ENCODE measurements at regions not wholly inside any gene's neighbourhood (a gene's known extent, or its start where the extent isn't known, plus 50 kb on each side); places are given as distances from the start of the nearest gene placed in this dataset.

- Mint-ChIP-seq H3K4me3 (no peak overlapping the region), H3K27me3 (ENCODE audit: low read depth) (no peaks in the 10 kb centered on the region), H3K9me3 (no peaks in the 10 kb centered on the region), H3K27ac (no peak overlapping the region), H3K36me3 (ENCODE audit: low read depth) (no peaks in the 10 kb centered on the region), H3K4me1 (ENCODE audit: low read depth) (no peaks in the 10 kb centered on the region)
- CTCF ChIA-PET = no interaction called here
- DNase-seq = no peak
- intact Hi-C loops (cut with micrococcal nuclease) = no loop called here
Observed at GRCh38 chr4:23635468-23635867, 254.4 kb downstream of the PPARGC1A start.

- no peaks in the 10 kb centered on the region for H3K4me1 Mint-ChIP-seq (ENCODE audit: low read depth)
- peaks cover 1% of the 10 kb centered on the region for H3K9me3 Mint-ChIP-seq
Observed at GRCh38 chr4:23631255-23631950, 258.4 kb downstream of the PPARGC1A start.

GRCh38 chr4:23630110-23630509, 259.7 kb downstream of the PPARGC1A start:
- Mint-ChIP-seq H3K36me3 (ENCODE audit: low read depth) (no peaks in the 10 kb centered on the region), H3K27me3 (ENCODE audit: low read depth) (no peaks in the 10 kb centered on the region), H3K27ac (no peak overlapping the region), H3K9me3 (peaks cover 2% of the 10 kb centered on the region), H3K4me3 (no peak overlapping the region), H3K4me1 (ENCODE audit: low read depth) (no peaks in the 10 kb centered on the region)
- CTCF ChIA-PET = no interaction called here
- DNase-seq = no peak
- intact Hi-C loops (cut with micrococcal nuclease) = no loop called here

More at GRCh38 chr4:23631255-23631950, 258.4 kb downstream of the PPARGC1A start:
- no peaks in the 10 kb centered on the region for H3K27me3 Mint-ChIP-seq (ENCODE audit: low read depth)
- CTCF ChIA-PET = no interaction called here
- no peak overlapping the region for H3K4me3 Mint-ChIP-seq
- intact Hi-C loops (cut with micrococcal nuclease) = no loop called here
- H3K36me3 Mint-ChIP-seq (ENCODE audit: low read depth) = no peaks in the 10 kb centered on the region
- H3K27ac Mint-ChIP-seq = no peak overlapping the region
- no peak for DNase-seq

- H3K27me3 Mint-ChIP-seq (ENCODE audit: low read depth) = no peaks in the 10 kb centered on the region
- H3K9me3 Mint-ChIP-seq = peaks cover 7% of the 10 kb centered on the region
- H3K27ac Mint-ChIP-seq = no peak overlapping the region
- no peaks in the 10 kb centered on the region for H3K36me3 Mint-ChIP-seq (ENCODE audit: low read depth)
- DNase-seq = no peak
- H3K4me3 Mint-ChIP-seq = no peak overlapping the region
- no peaks in the 10 kb centered on the region for H3K4me1 Mint-ChIP-seq (ENCODE audit: low read depth)
- intact Hi-C loops (cut with micrococcal nuclease) = no loop called here
- CTCF ChIA-PET = no interaction called here
Observed at GRCh38 chr4:23629421-23629820, 260.4 kb downstream of the PPARGC1A start.

- intact Hi-C loops (cut with micrococcal nuclease) = loop anchor here (5.0 kb wide), 2 partner anchors 282 to 477 kb away; no protein-coding TSS in a partner anchor
- DNase-seq = no peak
- Mint-ChIP-seq H3K27ac (no peak overlapping the region), H3K36me3 (ENCODE audit: low read depth) (no peaks in the 10 kb centered on the region), H3K27me3 (ENCODE audit: low read depth) (no peaks in the 10 kb centered on the region), H3K4me3 (no peak overlapping the region), H3K4me1 (ENCODE audit: low read depth) (no peaks in the 10 kb centered on the region), H3K9me3 (no peaks in the 10 kb centered on the region)
- CTCF ChIA-PET = no interaction called here
Observed at GRCh38 chr4:23614284-23614892, 275.5 kb downstream of the PPARGC1A start.

GRCh38 chr4:23613782-23614181, 276.1 kb downstream of the PPARGC1A start:
- CTCF ChIA-PET = no interaction called here

GRCh38 chr4:23602720-23603119, 287.1 kb downstream of the PPARGC1A start:
- Mint-ChIP-seq H3K27ac (no peak overlapping the region), H3K36me3 (ENCODE audit: low read depth) (no peaks in the 10 kb centered on the region), H3K4me3 (no peak overlapping the region), H3K9me3 (peaks cover 2% of the 10 kb centered on the region), H3K4me1 (ENCODE audit: low read depth) (no peaks in the 10 kb centered on the region), H3K27me3 (ENCODE audit: low read depth) (no peaks in the 10 kb centered on the region)
- DNase-seq = no peak
- intact Hi-C loops (cut with micrococcal nuclease) = no loop called here
- CTCF ChIA-PET = no interaction called here

More at GRCh38 chr4:23613782-23614181, 276.1 kb downstream of the PPARGC1A start:
- H3K27ac Mint-ChIP-seq = no peak overlapping the region
- DNase-seq = no peak
- no peaks in the 10 kb centered on the region for H3K27me3 Mint-ChIP-seq (ENCODE audit: low read depth)
- H3K4me1 Mint-ChIP-seq (ENCODE audit: low read depth) = no peaks in the 10 kb centered on the region
- H3K4me3 Mint-ChIP-seq = no peak overlapping the region
- intact Hi-C loops (cut with micrococcal nuclease) = loop anchor here (5.0 kb wide), 2 partner anchors 281 to 476 kb away; no protein-coding TSS in a partner anchor
- no peaks in the 10 kb centered on the region for H3K36me3 Mint-ChIP-seq (ENCODE audit: low read depth)
- peaks cover 2% of the 10 kb centered on the region for H3K9me3 Mint-ChIP-seq

GRCh38 chr4:23594125-23594524, 295.7 kb downstream of the PPARGC1A start:
- peaks cover 2% of the 10 kb centered on the region for H3K36me3 Mint-ChIP-seq (ENCODE audit: low read depth)
- H3K4me1 Mint-ChIP-seq (ENCODE audit: low read depth) = no peaks in the 10 kb centered on the region
- H3K27me3 Mint-ChIP-seq (ENCODE audit: low read depth) = peaks cover 5% of the 10 kb centered on the region
- intact Hi-C loops (cut with micrococcal nuclease) = no loop called here
- no peak overlapping the region for H3K4me3 Mint-ChIP-seq
- CTCF ChIA-PET = interaction anchor here (0.6 kb wide), 1 partner anchor 288 kb away, joined by 3 read pairs; no protein-coding TSS in a partner anchor
- H3K27ac Mint-ChIP-seq = no peak overlapping the region
- peaks cover 13% of the 10 kb centered on the region for H3K9me3 Mint-ChIP-seq
- DNase-seq = no peak

- Mint-ChIP-seq H3K9me3 (peaks cover 13% of the 10 kb centered on the region), H3K27ac (no peak overlapping the region), H3K36me3 (ENCODE audit: low read depth) (peaks cover 2% of the 10 kb centered on the region), H3K4me1 (ENCODE audit: low read depth) (no peaks in the 10 kb centered on the region), H3K4me3 (no peak overlapping the region), H3K27me3 (ENCODE audit: low read depth) (peaks cover 5% of the 10 kb centered on the region)
- CTCF ChIA-PET = no interaction called here
- intact Hi-C loops (cut with micrococcal nuclease) = no loop called here
- DNase-seq = no peak
Observed at GRCh38 chr4:23590431-23590830, 299.4 kb downstream of the PPARGC1A start.

GRCh38 chr4:23584024-23584423, 305.8 kb downstream of the PPARGC1A start:
- Mint-ChIP-seq H3K4me1 (ENCODE audit: low read depth) (no peaks in the 10 kb centered on the region), H3K27me3 (ENCODE audit: low read depth) (peaks cover 3% of the 10 kb centered on the region), H3K4me3 (no peak overlapping the region), H3K27ac (no peak overlapping the region), H3K36me3 (ENCODE audit: low read depth) (no peaks in the 10 kb centered on the region), H3K9me3 (no peaks in the 10 kb centered on the region)
- no peak for DNase-seq
- CTCF ChIA-PET = no interaction called here
- intact Hi-C loops (cut with micrococcal nuclease) = no loop called here

- Mint-ChIP-seq H3K4me1 (ENCODE audit: low read depth) (no peaks in the 10 kb centered on the region), H3K27ac (no peak overlapping the region), H3K36me3 (ENCODE audit: low read depth) (no peaks in the 10 kb centered on the region), H3K9me3 (no peaks in the 10 kb centered on the region), H3K27me3 (ENCODE audit: low read depth) (peaks cover 3% of the 10 kb centered on the region), H3K4me3 (no peak overlapping the region)
- intact Hi-C loops (cut with micrococcal nuclease) = no loop called here
- DNase-seq = no peak
- CTCF ChIA-PET = no interaction called here
Observed at GRCh38 chr4:23582671-23583070, 307.2 kb downstream of the PPARGC1A start.

GRCh38 chr4:23579166-23579565, 310.7 kb downstream of the PPARGC1A start:
- Mint-ChIP-seq H3K9me3 (no peaks in the 10 kb centered on the region), H3K27ac (no peak overlapping the region), H3K4me1 (ENCODE audit: low read depth) (no peaks in the 10 kb centered on the region), H3K36me3 (ENCODE audit: low read depth) (no peaks in the 10 kb centered on the region), H3K27me3 (ENCODE audit: low read depth) (peaks cover 3% of the 10 kb centered on the region), H3K4me3 (no peak overlapping the region)
- DNase-seq = no peak
- CTCF ChIA-PET = interaction anchor here (0.7 kb wide), 1 partner anchor 75 kb away, joined by 3 read pairs; no protein-coding TSS in a partner anchor
- intact Hi-C loops (cut with micrococcal nuclease) = no loop called here

- Mint-ChIP-seq H3K27me3 (ENCODE audit: low read depth) (peaks cover 3% of the 10 kb centered on the region), H3K27ac (no peak overlapping the region), H3K4me3 (no peak overlapping the region), H3K36me3 (ENCODE audit: low read depth) (no peaks in the 10 kb centered on the region), H3K9me3 (no peaks in the 10 kb centered on the region), H3K4me1 (ENCODE audit: low read depth) (no peaks in the 10 kb centered on the region)
- CTCF ChIA-PET = no interaction called here
- intact Hi-C loops (cut with micrococcal nuclease) = no loop called here
- DNase-seq = no peak
Observed at GRCh38 chr4:23577398-23577797, 312.4 kb downstream of the PPARGC1A start.
